HCT116 (cell line): ENCODE measurements at regions not wholly inside any gene's neighbourhood (a gene's known extent, or its start where the extent isn't known, plus 50 kb on each side); places are given as distances from the start of the nearest gene placed in this dataset.

Experiments used
- EGR1 ChIP-seq: IDR thresholded peaks from 2 replicates; pipeline ENCODE4 v1.6.1; 2012; ENCODE audit warnings: low read depth
- EZH2 ChIP-seq: fragments of 200-600 bp; sonication (generic); IDR thresholded peaks from 2 replicates; pipeline ENCODE4 v1.6.1; 2017; ENCODE audit warnings: antibody characterized with exemption, mixed run types
- EZH2phosphoT487 ChIP-seq: fragments of 200-600 bp; IDR thresholded peaks from 2 replicates; pipeline ENCODE4 v1.6.1; 2018; ENCODE audit warnings: antibody characterized with exemption, borderline replicate concordance
- JUND ChIP-seq: IDR thresholded peaks from 2 replicates; pipeline ENCODE4 v1.6.1; 2012
- POLR2A ChIP-seq: IDR thresholded peaks from 2 replicates; pipeline ENCODE4 v1.7.0; 2011; ENCODE audit warnings: borderline replicate concordance; ENCODE audit not compliant: insufficient read depth, insufficient read length; ENCODE audit errors: extremely low read depth
- POLR2AphosphoS5 ChIP-seq: IDR thresholded peaks from 2 replicates; pipeline ENCODE4 v1.6.1; 2011; ENCODE audit warnings: mild to moderate bottlenecking, low read depth, low read length, moderate library complexity
- RAD21 ChIP-seq: IDR thresholded peaks from 2 replicates; pipeline ENCODE4 v1.6.1; 2012; ENCODE audit warnings: low read depth, mild to moderate bottlenecking
- SRF ChIP-seq: IDR thresholded peaks from 2 replicates; pipeline ENCODE4 v1.6.1; 2012; ENCODE audit warnings: low read depth
- TF ChIP-seq, protein P1 (sequence below), 3 experiments: fragments of 200-600 bp in 1 of 3; sonication (generic) in 1 of 3; IDR thresholded peaks in 2 of 3; conservative IDR thresholded peaks in 1 of 3; 2 replicates each; pipeline ENCODE4 v1.5.1; 2012 to 2017; ENCODE audit warnings: low read depth in 2 of 3, low read length in 2 of 3, antibody characterized with exemption in 1 of 3, borderline replicate concordance in 1 of 3, control low read depth in 1 of 3, mild to moderate bottlenecking in 1 of 3, mixed read lengths in 1 of 3, mixed run types in 1 of 3, moderate library complexity in 1 of 3; ENCODE audit not compliant: insufficient read depth in 1 of 3
- TF ChIP-seq, protein P2 (sequence below): IDR thresholded peaks from 2 replicates; pipeline ENCODE4 v1.6.1; 2012; ENCODE audit warnings: low read depth
- TF ChIP-seq, protein P3 (sequence below): IDR thresholded peaks from 2 replicates; pipeline ENCODE4 v1.6.1; 2012

- no peak for TF ChIP-seq POLR2A
- no peak for TF ChIP-seq SRF
- TF ChIP-seq, protein P1, sequence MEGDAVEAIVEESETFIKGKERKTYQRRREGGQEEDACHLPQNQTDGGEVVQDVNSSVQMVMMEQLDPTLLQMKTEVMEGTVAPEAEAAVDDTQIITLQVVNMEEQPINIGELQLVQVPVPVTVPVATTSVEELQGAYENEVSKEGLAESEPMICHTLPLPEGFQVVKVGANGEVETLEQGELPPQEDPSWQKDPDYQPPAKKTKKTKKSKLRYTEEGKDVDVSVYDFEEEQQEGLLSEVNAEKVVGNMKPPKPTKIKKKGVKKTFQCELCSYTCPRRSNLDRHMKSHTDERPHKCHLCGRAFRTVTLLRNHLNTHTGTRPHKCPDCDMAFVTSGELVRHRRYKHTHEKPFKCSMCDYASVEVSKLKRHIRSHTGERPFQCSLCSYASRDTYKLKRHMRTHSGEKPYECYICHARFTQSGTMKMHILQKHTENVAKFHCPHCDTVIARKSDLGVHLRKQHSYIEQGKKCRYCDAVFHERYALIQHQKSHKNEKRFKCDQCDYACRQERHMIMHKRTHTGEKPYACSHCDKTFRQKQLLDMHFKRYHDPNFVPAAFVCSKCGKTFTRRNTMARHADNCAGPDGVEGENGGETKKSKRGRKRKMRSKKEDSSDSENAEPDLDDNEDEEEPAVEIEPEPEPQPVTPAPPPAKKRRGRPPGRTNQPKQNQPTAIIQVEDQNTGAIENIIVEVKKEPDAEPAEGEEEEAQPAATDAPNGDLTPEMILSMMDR (IDR thresholded peaks at IDR 0.05 in 2 of 3, conservative IDR thresholded peaks at IDR 0.05 in 1 of 3; ENCODE audit: borderline replicate concordance in 1 of 3, insufficient read depth in 1 of 3, low read depth in 2 of 3, low read length in 2 of 3): no peak
- no peak for TF ChIP-seq EZH2phosphoT487
- TF ChIP-seq EZH2: no peak
- TF ChIP-seq, protein P2, sequence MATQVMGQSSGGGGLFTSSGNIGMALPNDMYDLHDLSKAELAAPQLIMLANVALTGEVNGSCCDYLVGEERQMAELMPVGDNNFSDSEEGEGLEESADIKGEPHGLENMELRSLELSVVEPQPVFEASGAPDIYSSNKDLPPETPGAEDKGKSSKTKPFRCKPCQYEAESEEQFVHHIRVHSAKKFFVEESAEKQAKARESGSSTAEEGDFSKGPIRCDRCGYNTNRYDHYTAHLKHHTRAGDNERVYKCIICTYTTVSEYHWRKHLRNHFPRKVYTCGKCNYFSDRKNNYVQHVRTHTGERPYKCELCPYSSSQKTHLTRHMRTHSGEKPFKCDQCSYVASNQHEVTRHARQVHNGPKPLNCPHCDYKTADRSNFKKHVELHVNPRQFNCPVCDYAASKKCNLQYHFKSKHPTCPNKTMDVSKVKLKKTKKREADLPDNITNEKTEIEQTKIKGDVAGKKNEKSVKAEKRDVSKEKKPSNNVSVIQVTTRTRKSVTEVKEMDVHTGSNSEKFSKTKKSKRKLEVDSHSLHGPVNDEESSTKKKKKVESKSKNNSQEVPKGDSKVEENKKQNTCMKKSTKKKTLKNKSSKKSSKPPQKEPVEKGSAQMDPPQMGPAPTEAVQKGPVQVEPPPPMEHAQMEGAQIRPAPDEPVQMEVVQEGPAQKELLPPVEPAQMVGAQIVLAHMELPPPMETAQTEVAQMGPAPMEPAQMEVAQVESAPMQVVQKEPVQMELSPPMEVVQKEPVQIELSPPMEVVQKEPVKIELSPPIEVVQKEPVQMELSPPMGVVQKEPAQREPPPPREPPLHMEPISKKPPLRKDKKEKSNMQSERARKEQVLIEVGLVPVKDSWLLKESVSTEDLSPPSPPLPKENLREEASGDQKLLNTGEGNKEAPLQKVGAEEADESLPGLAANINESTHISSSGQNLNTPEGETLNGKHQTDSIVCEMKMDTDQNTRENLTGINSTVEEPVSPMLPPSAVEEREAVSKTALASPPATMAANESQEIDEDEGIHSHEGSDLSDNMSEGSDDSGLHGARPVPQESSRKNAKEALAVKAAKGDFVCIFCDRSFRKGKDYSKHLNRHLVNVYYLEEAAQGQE: no peak
- TF ChIP-seq RAD21: no peak
- TF ChIP-seq EGR1: no peak
- TF ChIP-seq, protein P3, sequence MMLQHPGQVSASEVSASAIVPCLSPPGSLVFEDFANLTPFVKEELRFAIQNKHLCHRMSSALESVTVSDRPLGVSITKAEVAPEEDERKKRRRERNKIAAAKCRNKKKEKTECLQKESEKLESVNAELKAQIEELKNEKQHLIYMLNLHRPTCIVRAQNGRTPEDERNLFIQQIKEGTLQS: no peak
- no peak for TF ChIP-seq JUND
- TF ChIP-seq POLR2AphosphoS5: no peak
Observed at GRCh38 chr5:51859624-51860023, 476.4 kb downstream of the ISL1 start.
